DND-41 (cell line): ENCODE measurements at regions not wholly inside any gene's neighbourhood (a gene's known extent, or its start where the extent isn't known, plus 50 kb on each side); places are given as distances from the start of the nearest gene placed in this dataset.

Experiments used
- ATAC-seq: fragments of 200-7000 bp; cut with Tn5 transposase; 3 replicates; pipeline ENCODE4 v1.9.1; 2021; ENCODE audit warnings: low read depth; ENCODE audit not compliant: insufficient read depth
- DNase-seq: peaks from one replicate; pipeline ENCODE4 v3.0.0-alpha.2; 2020
- H2AFZ ChIP-seq: 2 replicates; pipeline ENCODE4 v1.6.0; 2012; ENCODE audit warnings: low read depth, low read length
- H3K27ac ChIP-seq: 2 replicates; pipeline ENCODE4 v1.5.1; 2012; ENCODE audit warnings: low read length, inconsistent platforms
- H3K27me3 ChIP-seq: fragments of 200-600 bp; sonication (generic); 2 replicates; pipeline ENCODE4 v1.6.0; 2012; ENCODE audit warnings: low read length, mild to moderate bottlenecking, inconsistent platforms; ENCODE audit not compliant: insufficient read depth, poor library complexity
- H3K36me3 ChIP-seq: 2 replicates; pipeline ENCODE4 v1.5.1; 2012; ENCODE audit warnings: low read length, inconsistent platforms; ENCODE audit not compliant: insufficient read depth
- H3K4me1 ChIP-seq: 2 replicates; pipeline ENCODE4 v1.5.1; 2012; ENCODE audit warnings: mild to moderate bottlenecking, low read length; ENCODE audit not compliant: insufficient read depth
- H3K4me2 ChIP-seq: 2 replicates; pipeline ENCODE4 v1.6.0; 2012; ENCODE audit warnings: mild to moderate bottlenecking, moderate library complexity, low read length, inconsistent platforms; ENCODE audit not compliant: insufficient read depth
- H3K4me3 ChIP-seq, 2 experiments: fragments of 200-600 bp in 1 of 2; shearing (Covaris generic) in 1 of 2; 2 replicates each; pipeline ENCODE4 v1.5.1; 2012 to 2016; ENCODE audit warnings: inconsistent platforms in 2 of 2, low read length in 2 of 2, mild to moderate bottlenecking in 2 of 2, low read depth in 1 of 2, moderate library complexity in 1 of 2
- H3K79me2 ChIP-seq: 2 replicates; pipeline ENCODE4 v1.6.0; 2012; ENCODE audit warnings: low read length, inconsistent platforms; ENCODE audit not compliant: insufficient read depth
- H3K9ac ChIP-seq: 2 replicates; pipeline ENCODE4 v1.6.0; 2012; ENCODE audit warnings: low read depth, mild to moderate bottlenecking, inconsistent platforms, low read length, moderate library complexity
- H3K9me3 ChIP-seq: 2 replicates; pipeline ENCODE4 v1.5.1; 2012; ENCODE audit warnings: low read length, moderate library complexity, mild to moderate bottlenecking, inconsistent platforms; ENCODE audit not compliant: insufficient read depth, severe bottlenecking
- H4K20me1 ChIP-seq: 2 replicates; pipeline ENCODE4 v1.6.0; 2012; ENCODE audit warnings: low read length; ENCODE audit not compliant: insufficient read depth
- CTCF ChIP-seq: IDR thresholded peaks from 2 replicates; pipeline ENCODE4 v1.5.1; 2012; ENCODE audit warnings: borderline replicate concordance, low read length, moderate library complexity, mild to moderate bottlenecking; ENCODE audit not compliant: poor library complexity, severe bottlenecking; ENCODE audit errors: extremely low read depth
- EZH2 ChIP-seq: IDR thresholded peaks from 3 replicates; pipeline ENCODE4 v1.6.1; 2012; ENCODE audit warnings: borderline replicate concordance, low read depth, mild to moderate bottlenecking, moderate library complexity, low read length, inconsistent platforms; ENCODE audit not compliant: severe bottlenecking

- ATAC-seq = no peak
- TF ChIP-seq CTCF = no peak
- TF ChIP-seq EZH2 = no peak
- H2AFZ ChIP-seq = no peak overlapping the region
- H3K4me1 ChIP-seq = no peaks in the 10 kb centered on the region
- H3K4me2 ChIP-seq = no peak overlapping the region
- H3K9me3 ChIP-seq = no peaks in the 10 kb centered on the region
- H4K20me1 ChIP-seq = no peaks in the 10 kb centered on the region
- no peak overlapping the region for H3K4me3 ChIP-seq
- H3K27ac ChIP-seq = no peak overlapping the region
- H3K79me2 ChIP-seq = no peaks in the 10 kb centered on the region
- H3K27me3 ChIP-seq = no peaks in the 10 kb centered on the region
- H3K36me3 ChIP-seq = no peaks in the 10 kb centered on the region
- no peak overlapping the region for H3K9ac ChIP-seq
- no peak for DNase-seq
These were observed 327.2 kb downstream of the NKX6-1 start for GRCh38 chr4:84171871-84172270.

- ATAC-seq (peak; percentile 59; the same call in 2 of the 3 replicates), DNase-seq (peak; percentile 5)
These were observed 331.5 kb downstream of the NKX6-1 start for GRCh38 chr4:84167564-84167963.

GRCh38 chr4:84167093-84167492, 332.0 kb downstream of the NKX6-1 start:
- H3K27ac ChIP-seq = no peak overlapping the region
- no peak for DNase-seq
- no peak overlapping the region for H2AFZ ChIP-seq
- no peak for ATAC-seq
- no peaks in the 10 kb centered on the region for H4K20me1 ChIP-seq
- H3K4me1 ChIP-seq = no peaks in the 10 kb centered on the region; the same call in 1 of the 2 replicates
- no peaks in the 10 kb centered on the region for H3K27me3 ChIP-seq
- no peak overlapping the region for H3K4me3 ChIP-seq
- H3K79me2 ChIP-seq = no peaks in the 10 kb centered on the region
- no peaks in the 10 kb centered on the region for H3K36me3 ChIP-seq
- no peaks in the 10 kb centered on the region for H3K9me3 ChIP-seq
- TF ChIP-seq CTCF (no peak), EZH2 (no peak)
- H3K9ac ChIP-seq = no peak overlapping the region
- H3K4me2 ChIP-seq = no peak overlapping the region

More at GRCh38 chr4:84167564-84167963, 331.5 kb downstream of the NKX6-1 start:
- no peaks in the 10 kb centered on the region for H3K9me3 ChIP-seq
- no peak overlapping the region for H2AFZ ChIP-seq
- no peaks in the 10 kb centered on the region for H3K27me3 ChIP-seq
- no peaks in the 10 kb centered on the region; the same call in 1 of the 2 replicates for H3K4me1 ChIP-seq
- TF ChIP-seq EZH2 (no peak), CTCF (peak; percentile 29)
- no peak overlapping the region for H3K4me3 ChIP-seq
- H4K20me1 ChIP-seq = no peaks in the 10 kb centered on the region
- H3K79me2 ChIP-seq = no peaks in the 10 kb centered on the region
- H3K27ac ChIP-seq = no peak overlapping the region
- H3K36me3 ChIP-seq = no peaks in the 10 kb centered on the region
- no peak overlapping the region for H3K4me2 ChIP-seq
- H3K9ac ChIP-seq = no peak overlapping the region

- Histone ChIP-seq H2AFZ (no peak overlapping the region), H3K9me3 (no peaks in the 10 kb centered on the region), H3K9ac (no peak overlapping the region), H3K4me2 (no peak overlapping the region), H3K4me1 (no peaks in the 10 kb centered on the region; the same call in 1 of the 2 replicates), H3K4me3 (no peak overlapping the region), H3K27me3 (no peaks in the 10 kb centered on the region), H3K79me2 (no peaks in the 10 kb centered on the region), H4K20me1 (no peaks in the 10 kb centered on the region), H3K36me3 (no peaks in the 10 kb centered on the region), H3K27ac (no peak overlapping the region)
- no peak for ATAC-seq
- TF ChIP-seq CTCF = no peak
- no peak for TF ChIP-seq EZH2
- no peak for DNase-seq
These were observed 332.6 kb downstream of the NKX6-1 start for GRCh38 chr4:84166486-84166885.
